ENCODE measurements at regions not wholly inside any gene's neighbourhood (a gene's known extent, or its start where the extent isn't known, plus 50 kb on each side); places are given as distances from the start of the nearest gene placed in this dataset.
"Not testable (repeated sequence)": the region's sequence is repeated elsewhere in the genome, so short reads cannot be mapped to it uniquely, and the experiment has no call there.

DNA sequence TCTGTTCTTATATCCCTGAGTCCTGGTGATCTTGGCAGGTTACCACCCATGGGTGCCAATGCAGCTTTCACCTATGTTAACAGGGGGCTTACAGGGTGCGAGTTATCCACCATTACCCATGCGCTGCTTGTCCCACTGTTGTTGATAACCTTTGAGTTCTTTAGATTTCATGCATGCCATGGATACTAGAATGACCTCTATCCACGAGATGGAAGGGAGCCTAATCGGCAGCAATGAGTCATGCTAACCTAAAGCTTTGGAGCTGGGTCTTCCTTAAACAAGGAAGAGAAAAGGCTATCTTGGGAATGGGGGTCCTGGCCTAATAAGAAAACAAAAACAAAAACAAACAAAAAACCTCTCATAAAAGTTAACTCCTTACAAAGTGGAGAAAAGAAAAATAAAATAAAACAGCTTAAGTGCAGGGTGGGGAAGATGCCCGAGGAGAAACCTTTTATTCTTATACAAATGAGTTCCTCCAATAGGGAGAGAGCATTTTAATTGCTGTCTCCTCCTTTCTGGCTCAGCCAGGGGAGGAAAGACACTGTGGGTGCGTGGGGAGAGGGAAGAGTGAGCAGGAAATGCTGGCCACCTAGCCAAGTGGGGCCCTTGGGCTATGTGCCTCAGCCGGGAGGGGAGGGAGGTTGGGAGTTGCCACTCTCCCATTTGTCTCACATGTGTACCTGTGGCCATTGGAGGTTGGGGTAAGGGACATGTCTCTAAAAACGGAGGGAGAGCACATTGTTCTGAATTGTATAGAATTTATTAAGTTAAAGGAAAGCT, 571.7 kb upstream of the TPTE start:
- peaks cover 13 to 27% of the 10 kb centered on the region in 2 donors for H3K9me3 Mint-ChIP-seq
- H3K4me3 Mint-ChIP-seq; H3K4me1 Mint-ChIP-seq; H3K36me3 Mint-ChIP-seq; H3K27me3 Mint-ChIP-seq; DNase-seq; H3K27ac Mint-ChIP-seq; ATAC-seq (replicated peaks): not testable (repeated sequence)

DNA sequence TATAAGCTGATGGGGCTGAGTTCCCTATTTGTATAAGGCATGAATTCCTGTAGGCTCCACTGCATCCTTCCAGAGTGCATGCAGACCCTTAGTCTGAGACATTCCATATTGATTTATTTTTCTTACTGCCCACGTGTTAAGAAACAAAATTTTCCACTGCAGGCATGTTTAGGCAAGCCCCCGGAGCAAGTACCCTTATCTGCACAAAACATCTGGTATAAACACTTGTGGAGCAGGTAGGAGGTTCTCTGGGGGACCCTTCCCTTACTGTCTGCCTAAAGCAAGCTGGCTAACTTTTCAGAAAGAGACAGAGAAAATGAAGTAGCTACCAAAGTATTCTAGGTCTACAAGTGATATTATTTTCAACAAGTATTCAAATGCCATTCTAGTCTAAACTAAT, 571.0 kb upstream of the TPTE start:
- not testable (repeated sequence) for ATAC-seq (replicated peaks); H3K4me1 Mint-ChIP-seq; H3K27me3 Mint-ChIP-seq; H3K4me3 Mint-ChIP-seq; H3K36me3 Mint-ChIP-seq; DNase-seq; H3K27ac Mint-ChIP-seq
- H3K9me3 Mint-ChIP-seq = peaks cover 13 to 27% of the 10 kb centered on the region in 2 donors

- DNase-seq; H3K27ac Mint-ChIP-seq; H3K36me3 Mint-ChIP-seq; H3K9me3 Mint-ChIP-seq; ATAC-seq (replicated peaks); H3K4me1 Mint-ChIP-seq; H3K27me3 Mint-ChIP-seq; H3K4me3 Mint-ChIP-seq: not testable (repeated sequence)
Measured at GRCh38 chr21:9958791-9959190, 562.6 kb upstream of the TPTE start.

DNA sequence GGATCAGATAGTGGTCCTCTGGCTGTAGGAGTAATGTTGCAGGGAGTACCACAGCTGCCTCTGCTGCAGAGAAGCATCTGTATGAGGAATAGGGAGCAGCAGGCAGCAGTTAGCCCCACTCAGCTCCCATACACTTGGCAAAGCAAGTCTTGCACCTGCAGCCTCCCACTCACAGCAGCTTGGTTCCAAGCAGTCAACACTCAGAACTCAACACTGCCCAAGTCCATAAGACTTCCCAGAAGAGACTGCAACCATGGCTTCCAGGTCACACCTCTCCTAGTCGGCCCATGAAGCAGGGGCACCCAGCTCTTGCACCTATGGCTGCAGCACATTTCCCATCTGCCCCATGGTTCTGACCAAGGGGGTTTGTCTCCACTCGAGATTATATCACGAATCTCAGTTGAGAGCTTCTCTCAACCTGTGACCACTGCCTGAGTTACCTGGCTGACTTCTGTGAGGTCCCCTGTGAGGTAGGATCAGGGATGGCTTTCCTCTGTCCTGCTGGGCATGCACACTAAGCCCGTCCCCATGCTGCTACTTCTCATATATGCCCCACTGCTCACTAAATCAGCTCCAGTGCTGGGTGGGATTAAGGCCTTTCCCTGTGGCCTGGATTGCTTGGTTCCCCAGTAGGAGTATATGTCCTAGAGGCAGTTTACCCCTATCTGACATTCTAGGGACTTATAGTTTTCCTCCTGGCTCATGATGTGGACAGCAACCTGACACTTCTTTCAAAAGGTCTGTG, 562.0 kb upstream of the TPTE start:
- H3K27me3 Mint-ChIP-seq = not testable (repeated sequence)

DNA sequence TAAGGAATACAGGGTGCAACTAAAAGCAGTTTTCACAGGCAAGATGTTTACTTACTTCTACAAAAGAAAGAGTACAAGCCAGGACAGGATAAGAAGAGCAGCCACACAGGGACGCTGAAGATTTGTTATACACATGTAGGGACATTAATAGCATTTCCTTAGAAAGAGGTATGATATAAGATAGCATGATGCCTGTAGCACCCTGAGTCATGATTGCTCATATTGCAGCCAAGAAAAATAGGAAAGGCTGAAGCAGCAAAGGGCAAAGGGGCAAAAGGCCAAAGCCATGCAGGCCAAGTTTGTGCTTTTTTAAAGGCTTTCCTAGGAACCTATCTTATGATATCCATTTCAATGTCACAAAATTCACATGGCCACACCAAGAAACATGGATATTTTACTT, 552.0 kb upstream of the TPTE start:
- not testable (repeated sequence) for DNase-seq; H3K27ac Mint-ChIP-seq; H3K36me3 Mint-ChIP-seq; H3K27me3 Mint-ChIP-seq; H3K4me1 Mint-ChIP-seq; H3K4me3 Mint-ChIP-seq; ATAC-seq (replicated peaks)
- H3K9me3 Mint-ChIP-seq = peaks cover 7 to 15% of the 10 kb centered on the region in 2 donors

More for the DNA sequence above, 562.0 kb upstream of the TPTE start:
- not testable (repeated sequence) for H3K27ac Mint-ChIP-seq; H3K9me3 Mint-ChIP-seq; ATAC-seq (replicated peaks); H3K4me1 Mint-ChIP-seq; H3K4me3 Mint-ChIP-seq; H3K36me3 Mint-ChIP-seq; DNase-seq

- H3K36me3 Mint-ChIP-seq; H3K27ac Mint-ChIP-seq; DNase-seq; H3K9me3 Mint-ChIP-seq; H3K4me3 Mint-ChIP-seq; H3K4me1 Mint-ChIP-seq; H3K27me3 Mint-ChIP-seq; ATAC-seq (replicated peaks): not testable (repeated sequence)
Measured at GRCh38 chr21:9972018-9972417, 549.4 kb upstream of the TPTE start.

GRCh38 chr21:9978371-9978770, 543.0 kb upstream of the TPTE start:
- ATAC-seq (replicated peaks); H3K36me3 Mint-ChIP-seq; H3K27ac Mint-ChIP-seq; DNase-seq; H3K9me3 Mint-ChIP-seq; H3K4me1 Mint-ChIP-seq; H3K27me3 Mint-ChIP-seq; H3K4me3 Mint-ChIP-seq: not testable (repeated sequence)

- not testable (repeated sequence) for H3K36me3 Mint-ChIP-seq; H3K27ac Mint-ChIP-seq; ATAC-seq (replicated peaks); H3K27me3 Mint-ChIP-seq; H3K4me3 Mint-ChIP-seq; H3K4me1 Mint-ChIP-seq; DNase-seq
- peaks cover 0 to 16% of the 10 kb centered on the region in 2 donors for H3K9me3 Mint-ChIP-seq
Measured at GRCh38 chr21:9997507-9997906, 523.9 kb upstream of the TPTE start.

DNA sequence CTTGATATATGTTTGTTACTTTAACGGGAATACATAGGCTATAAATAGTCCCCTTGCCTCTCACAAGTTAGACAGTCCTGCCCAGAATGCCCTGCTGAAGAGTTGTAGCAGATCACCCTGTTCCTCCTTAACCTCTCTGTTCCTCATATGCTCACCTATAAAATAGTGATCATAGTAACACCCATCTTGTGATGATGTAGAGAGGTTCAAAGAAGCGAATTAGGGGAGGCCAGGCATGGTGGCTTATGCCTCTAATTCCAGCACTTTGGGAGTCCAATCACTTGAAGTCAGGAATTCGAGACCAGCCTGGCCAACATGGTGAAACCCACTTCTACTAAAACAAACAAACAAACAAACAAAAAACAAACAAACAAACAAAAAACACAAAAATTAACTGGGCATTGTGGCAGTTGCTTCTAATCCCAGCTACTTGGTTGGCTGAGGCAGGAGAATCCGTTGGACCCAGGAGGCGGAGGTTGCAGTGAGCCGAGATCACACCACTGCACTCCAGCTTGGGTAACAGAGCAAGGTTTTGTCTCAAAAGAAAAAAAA, 518.5 kb upstream of the TPTE start:
- H3K9me3 Mint-ChIP-seq = peaks cover 0 to 27% of the 10 kb centered on the region in 2 donors
- ATAC-seq (replicated peaks); H3K27ac Mint-ChIP-seq; DNase-seq; H3K4me1 Mint-ChIP-seq; H3K36me3 Mint-ChIP-seq; H3K4me3 Mint-ChIP-seq; H3K27me3 Mint-ChIP-seq: not testable (repeated sequence)

DNA sequence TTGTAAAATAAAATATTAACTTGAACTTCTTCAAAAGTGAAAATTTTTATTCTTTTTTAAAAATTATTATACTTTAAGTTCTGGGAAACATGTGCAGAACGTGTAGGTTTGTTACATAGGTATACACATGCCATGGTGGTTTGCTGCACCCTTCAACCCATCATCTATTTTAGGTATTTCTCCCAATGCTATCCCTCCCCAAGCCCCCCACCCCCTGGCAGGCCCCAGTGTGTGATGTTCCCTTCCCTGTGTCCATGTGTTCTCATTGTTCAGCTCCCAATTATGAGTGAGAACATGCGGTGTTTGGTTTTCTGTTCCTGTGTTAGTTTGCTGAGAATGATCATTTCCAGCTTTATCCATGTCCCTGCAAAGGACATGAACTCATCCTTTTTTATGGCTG, 515.6 kb upstream of the TPTE start:
- not testable (repeated sequence) for H3K4me1 Mint-ChIP-seq; H3K36me3 Mint-ChIP-seq; DNase-seq; ATAC-seq (replicated peaks); H3K4me3 Mint-ChIP-seq; H3K27ac Mint-ChIP-seq; H3K27me3 Mint-ChIP-seq
- peaks cover 0 to 21% of the 10 kb centered on the region in 2 donors for H3K9me3 Mint-ChIP-seq

GRCh38 chr21:10016991-10017390, 504.4 kb upstream of the TPTE start:
- not testable (repeated sequence) for H3K27ac Mint-ChIP-seq; H3K27me3 Mint-ChIP-seq; DNase-seq; H3K4me1 Mint-ChIP-seq; H3K4me3 Mint-ChIP-seq; H3K36me3 Mint-ChIP-seq; H3K9me3 Mint-ChIP-seq; ATAC-seq (replicated peaks)

DNA sequence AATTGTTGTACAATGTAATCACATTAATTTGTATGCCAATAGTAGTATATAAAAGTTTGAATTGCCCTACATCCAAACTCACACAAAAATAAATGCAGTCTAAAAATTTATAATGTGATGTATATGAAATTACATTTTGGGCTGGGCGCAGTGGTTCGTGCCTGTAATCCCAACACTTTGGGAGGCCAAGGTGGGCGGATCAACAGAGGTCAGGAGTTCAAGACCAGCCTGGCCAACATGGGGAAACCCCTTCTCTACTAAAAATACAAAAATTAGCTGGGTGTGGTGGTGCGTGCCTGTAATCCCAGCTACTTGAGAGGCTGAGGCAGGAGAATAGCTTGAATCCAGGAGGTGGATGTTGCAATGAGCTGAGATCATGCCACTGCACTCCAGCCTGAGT, 503.6 kb upstream of the TPTE start:
- H3K27ac Mint-ChIP-seq; H3K9me3 Mint-ChIP-seq; H3K4me1 Mint-ChIP-seq; ATAC-seq (replicated peaks); DNase-seq; H3K36me3 Mint-ChIP-seq; H3K4me3 Mint-ChIP-seq; H3K27me3 Mint-ChIP-seq: not testable (repeated sequence)

DNA sequence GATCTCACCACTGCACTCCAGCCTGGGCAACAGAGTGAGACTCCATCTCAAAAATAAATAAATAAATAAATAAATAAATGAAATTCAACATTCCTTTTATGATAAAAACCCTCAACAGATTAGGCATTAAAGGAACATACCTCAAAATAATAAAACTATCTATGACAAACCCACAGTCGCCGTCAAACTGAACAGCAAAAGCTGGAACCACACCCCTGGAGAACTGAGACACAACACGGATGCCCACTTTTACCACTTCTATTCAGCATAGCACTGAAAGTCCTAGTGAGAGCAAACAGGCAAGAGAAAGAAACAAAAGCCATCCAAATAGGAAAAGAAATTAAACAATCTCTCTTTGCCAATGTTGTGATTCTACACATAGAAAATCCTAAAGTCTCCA, 499.9 kb upstream of the TPTE start:
- not testable (repeated sequence) for H3K4me3 Mint-ChIP-seq; H3K27me3 Mint-ChIP-seq; ATAC-seq (replicated peaks); DNase-seq; H3K36me3 Mint-ChIP-seq; H3K27ac Mint-ChIP-seq; H3K4me1 Mint-ChIP-seq
- H3K9me3 Mint-ChIP-seq = peaks cover 0 to 11% of the 10 kb centered on the region in 2 donors

DNA sequence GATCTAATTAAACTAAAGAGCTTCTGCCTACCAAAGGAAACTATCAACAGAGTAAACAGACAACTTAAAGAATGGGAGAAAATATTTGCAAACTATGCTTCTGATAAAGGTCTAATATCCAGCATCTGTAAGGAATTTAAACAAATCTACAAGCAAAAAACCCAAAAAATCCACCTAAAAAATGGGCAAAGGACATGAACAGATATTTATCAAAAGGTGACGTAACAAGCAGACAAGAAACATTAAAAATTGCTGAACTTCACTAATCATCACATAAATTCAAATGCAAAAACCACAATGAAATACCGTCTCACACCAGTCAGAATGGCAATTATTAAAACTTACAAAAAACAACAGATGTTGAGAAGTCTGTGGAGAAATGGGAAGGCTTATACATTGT, 498.6 kb upstream of the TPTE start:
- not testable (repeated sequence) for ATAC-seq (replicated peaks); H3K36me3 Mint-ChIP-seq; H3K4me3 Mint-ChIP-seq

More for the DNA sequence above, 498.6 kb upstream of the TPTE start:
- H3K27me3 Mint-ChIP-seq, H3K9me3 Mint-ChIP-seq, H3K27ac Mint-ChIP-seq, DNase-seq, H3K4me1 Mint-ChIP-seq: not testable (repeated sequence)
